Pancreas (tissue), 10 donors: ENCODE measurements at regions not wholly inside any gene's neighbourhood (a gene's known extent, or its start where the extent isn't known, plus 50 kb on each side); places are given as distances from the start of the nearest gene placed in this dataset.

Experiments used
- ATAC-seq, 4 donors: fragments of 200-7000 bp; cut with Tn5 transposase; one replicate each; pipeline versions ENCODE4 v1.8.0 to v1.9.1; 2020; ENCODE audit warnings: mild to moderate bottlenecking in 4 of 4, moderate library complexity in 4 of 4
- DNase-seq, 6 donors: peaks; one replicate each; pipeline ENCODE4 v3.0.0-alpha.2; 2020
- FAIRE-seq: peaks from 2 replicates; lab custom pipeline; 2012; peaks lifted over from hg19 to GRCh38; lab: Jason Lieb, UNC
- H3K27ac ChIP-seq, 4 donors: fragments of 200-600 bp; sonication (generic); 1 replicate in 3 of 4; 2 replicates in 1 of 4; pipeline versions ENCODE4 v1.5.0 to v1.8.0; 2020
- H3K27me3 ChIP-seq, 4 donors: fragments of 200-600 bp; one replicate each; pipeline ENCODE4 v1.8.0; 2021
- H3K36me3 ChIP-seq, 3 donors: fragments of 200-600 bp; sonication (generic) in 1 of 3; one replicate each; pipeline versions ENCODE4 v1.5.0 to v1.8.0; 2020 to 2021
- H3K4me1 ChIP-seq, 3 donors: fragments of 200-600 bp; one replicate each; pipeline ENCODE4 v1.8.0; 2021
- H3K4me3 ChIP-seq, 4 donors: fragments of 200-600 bp; sonication (generic) in 2 of 4; one replicate each; pipeline versions ENCODE4 v1.5.0 to v1.8.0; 2020 to 2021
- H3K9me3 ChIP-seq, 4 donors: fragments of 200-600 bp; one replicate each; pipeline ENCODE4 v1.8.0; 2021
- WGBS, 2 donors: extraction: QIAGEN DNeasy Blood & Tissue Kit; methylation state at CpG; one replicate each; pipeline ENCODE4 v1.1.7; 2013; 5-methylcytosine and 5-hydroxymethylcytosine counted together
- intact Hi-C, 3 donors: fragments of 100-400 bp; cut with DNase I; formaldehyde crosslinking; loops; one replicate each; pipeline versions ENCODE4 v1.11.1 to v1.14.2; 2022
- TF ChIP-seq, protein P1 (sequence below), 4 donors: fragments of 200-600 bp; sonication (generic) in 3 of 4; IDR thresholded peaks; one replicate each; pipeline versions ENCODE4 v1.5.0 to v1.8.0; 2021; ENCODE audit warnings: antibody characterized with exemption in 4 of 4
- donor health status: healthy with polysubstance abuse.
- donor health status: DM: no; HTN: no; CAD: no; lungs with moderate emphysema.
- donor health status: DM: no; HTN: no; CAD: no.
- donor health status: control.
- donor health status: control.
- donor health status: Bipolar disorder and iron deficiency.
- donor health status: DM: yes; HTN: yes; CAD: no.
- donor health status: DM: no; HTN: no; CAD: no.
- donor health status: DM: no; HTN: no; CAD: no.
- donor health status: DM: yes; HTN: yes; CAD: no.

DNA sequence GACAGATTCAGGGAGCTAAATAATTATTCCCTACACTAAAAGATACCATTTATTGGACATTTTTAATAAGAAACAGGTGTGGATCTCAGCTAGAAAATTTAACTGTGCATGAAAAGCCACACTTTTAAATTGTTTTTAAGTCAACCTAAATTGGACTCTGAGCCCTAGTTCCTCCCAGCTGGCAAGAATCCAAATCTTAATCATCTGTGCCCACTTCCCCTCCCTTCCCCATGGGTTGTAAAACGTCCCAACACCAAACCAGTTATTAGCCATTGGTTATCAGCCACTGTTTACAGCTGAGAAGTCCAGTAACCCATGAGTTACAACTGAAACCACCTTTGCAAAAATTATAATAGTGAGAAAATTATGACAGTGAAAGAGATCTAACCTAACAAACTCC is 125.6 kb upstream of the S100G start:
- DNase-seq, result no peak
- TF ChIP-seq, protein P1, sequence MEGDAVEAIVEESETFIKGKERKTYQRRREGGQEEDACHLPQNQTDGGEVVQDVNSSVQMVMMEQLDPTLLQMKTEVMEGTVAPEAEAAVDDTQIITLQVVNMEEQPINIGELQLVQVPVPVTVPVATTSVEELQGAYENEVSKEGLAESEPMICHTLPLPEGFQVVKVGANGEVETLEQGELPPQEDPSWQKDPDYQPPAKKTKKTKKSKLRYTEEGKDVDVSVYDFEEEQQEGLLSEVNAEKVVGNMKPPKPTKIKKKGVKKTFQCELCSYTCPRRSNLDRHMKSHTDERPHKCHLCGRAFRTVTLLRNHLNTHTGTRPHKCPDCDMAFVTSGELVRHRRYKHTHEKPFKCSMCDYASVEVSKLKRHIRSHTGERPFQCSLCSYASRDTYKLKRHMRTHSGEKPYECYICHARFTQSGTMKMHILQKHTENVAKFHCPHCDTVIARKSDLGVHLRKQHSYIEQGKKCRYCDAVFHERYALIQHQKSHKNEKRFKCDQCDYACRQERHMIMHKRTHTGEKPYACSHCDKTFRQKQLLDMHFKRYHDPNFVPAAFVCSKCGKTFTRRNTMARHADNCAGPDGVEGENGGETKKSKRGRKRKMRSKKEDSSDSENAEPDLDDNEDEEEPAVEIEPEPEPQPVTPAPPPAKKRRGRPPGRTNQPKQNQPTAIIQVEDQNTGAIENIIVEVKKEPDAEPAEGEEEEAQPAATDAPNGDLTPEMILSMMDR (IDR thresholded peaks at IDR 0.05), result no peak

DNA sequence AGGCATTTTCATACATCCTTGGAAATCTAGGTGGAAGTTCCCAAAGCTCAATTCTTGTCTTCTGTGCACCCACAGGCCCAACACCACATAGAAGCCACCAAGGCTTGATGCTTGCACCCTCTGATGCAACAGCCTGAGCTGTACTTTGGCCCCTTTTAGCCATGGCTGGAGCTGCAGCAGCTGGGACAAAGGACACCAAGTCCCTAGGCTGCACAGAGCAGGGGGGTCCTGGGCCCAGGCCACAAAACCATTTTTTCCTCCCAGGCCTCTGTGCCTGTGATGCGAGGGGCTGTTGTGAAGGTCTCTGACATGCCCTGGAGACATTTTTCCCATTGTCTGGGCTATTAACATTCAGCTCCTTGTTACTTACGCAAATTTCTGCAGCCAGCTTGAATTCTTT is 124.0 kb upstream of the S100G start:
- Histone ChIP-seq H3K27me3 (peaks cover 0 to 5% (median 0%) of the 10 kb centered on the region in 4 donors), H3K9me3 (no peaks in the 10 kb centered on the region), H3K27ac (no peak overlapping the region), H3K4me1 (no peaks in the 10 kb centered on the region), H3K36me3 (no peaks in the 10 kb centered on the region), H3K4me3 (no peak overlapping the region)
- DNase-seq, result no peak
- TF ChIP-seq, protein P1 (IDR thresholded peaks at IDR 0.05), result no peak
- intact Hi-C loops, result no loop called here
- WGBS, 2 donors, result 93 to 95% methylated on average over 2 of the region's 2 CpGs
- ATAC-seq, result no peak
- FAIRE-seq, result no peak

More for the DNA sequence above, 125.6 kb upstream of the S100G start:
- Histone ChIP-seq H3K27me3 (no peaks in the 10 kb centered on the region), H3K9me3 (no peaks in the 10 kb centered on the region), H3K36me3 (no peaks in the 10 kb centered on the region), H3K27ac (no peak overlapping the region), H3K4me1 (no peaks in the 10 kb centered on the region), H3K4me3 (no peak overlapping the region)
- 0 to 5% methylated on average over 1 of the region's 1 CpG for WGBS, 2 donors
- ATAC-seq (no peak), FAIRE-seq (no peak)
- intact Hi-C loops, result no loop called here

DNA sequence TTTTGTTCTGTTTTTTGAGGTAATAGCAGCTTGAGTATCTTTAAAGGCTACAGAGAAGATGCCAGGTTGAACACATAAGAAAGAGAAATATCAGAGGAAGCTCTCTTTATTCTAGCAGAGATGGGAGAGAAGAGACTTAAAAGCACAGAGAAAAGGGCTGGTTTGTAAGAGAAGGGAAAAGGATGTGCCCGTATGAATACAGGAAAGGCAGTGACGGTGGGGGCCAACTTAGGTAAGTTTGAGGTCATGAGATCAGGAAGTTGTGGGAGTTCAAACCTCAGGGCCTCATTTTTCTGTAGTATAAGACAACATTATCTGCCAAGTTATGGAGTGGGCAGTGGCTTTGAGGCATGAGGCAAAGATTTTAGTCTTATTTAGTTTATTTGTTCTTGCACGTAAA is 121.3 kb upstream of the S100G start:
- H3K27me3 ChIP-seq, result peaks cover 0 to 9% (median 0%) of the 10 kb centered on the region in 4 donors
- TF ChIP-seq, protein P1 (IDR thresholded peaks at IDR 0.05), result no peak
- ATAC-seq, result no peak
- 80 to 82% methylated on average over 3 of the region's 3 CpGs for WGBS, 2 donors
- no peak for FAIRE-seq
- no peak for DNase-seq
- no peak overlapping the region for H3K27ac ChIP-seq
- no peaks in the 10 kb centered on the region for H3K4me1 ChIP-seq
- no peaks in the 10 kb centered on the region for H3K36me3 ChIP-seq
- H3K9me3 ChIP-seq, result no peaks in the 10 kb centered on the region
- intact Hi-C loops, result no loop called here
- H3K4me3 ChIP-seq, result no peak overlapping the region
